ENCODE measurements at regions not wholly inside any gene's neighbourhood (a gene's known extent, or its start where the extent isn't known, plus 50 kb on each side); places are given as distances from the start of the nearest gene placed in this dataset.

GRCh38 chr1:115224636-115225035 lies 113.4 kb downstream of the NGF start (continued):
- no peak for TF ChIP-seq ZNF592 (IDR thresholded peaks at IDR 0.05)
- TF ChIP-seq ZZZ3 (IDR thresholded peaks at IDR 0.05; ENCODE audit: control insufficient read depth, insufficient read length, low read depth) = no peak
- TF ChIP-seq PKNOX1 (IDR thresholded peaks at IDR 0.05) = no peak
- no peak for TF ChIP-seq BHLHE40 (IDR thresholded peaks at IDR 0.05; ENCODE audit: borderline replicate concordance in 1 of 2, low read depth in 2 of 2, low read length in 1 of 2)
- no peak for TF ChIP-seq SREBF1 (IDR thresholded peaks at IDR 0.05; ENCODE audit: low read length)
- no peak for TF ChIP-seq SMARCA5 (IDR thresholded peaks at IDR 0.05)

- H3K4me1 ChIP-seq (ENCODE audit: control insufficient read depth, insufficient read depth, low read length) = no peaks in the 10 kb centered on the region
- ChIA-PET SMC1A (ENCODE audit: uncharacterized antibody, unreplicated experiment) (no interaction called here), POLR2A (no interaction called here), RAD21 (ENCODE audit: unreplicated experiment) (no interaction called here), CTCF (no interaction called here)
- FAIRE-seq = no peak
- no peak for TF ChIP-seq ZNF384 (IDR thresholded peaks at IDR 0.05; ENCODE audit: borderline replicate concordance, low read depth, low read length)
- no peak for TF ChIP-seq CEBPB (IDR thresholded peaks at IDR 0.05; ENCODE audit: borderline replicate concordance in 1 of 2, low read depth in 2 of 2, low read length in 2 of 2)
- no peak for TF ChIP-seq ZNF24 (IDR thresholded peaks at IDR 0.05)
- TF ChIP-seq RB1 (IDR thresholded peaks at IDR 0.05; ENCODE audit: borderline replicate concordance) = no peak
- TF ChIP-seq HCFC1 (IDR thresholded peaks at IDR 0.05; ENCODE audit: low read length) = no peak
- no peak for TF ChIP-seq ATF2 (IDR thresholded peaks at IDR 0.05; ENCODE audit: low read length)
- TF ChIP-seq CBFB (IDR thresholded peaks at IDR 0.05; ENCODE audit: low read depth) = no peak
- TF ChIP-seq RFX5 (IDR thresholded peaks at IDR 0.05; ENCODE audit: low read depth, low read length) = no peak
- no peak for TF ChIP-seq NR2F1 (conservative IDR thresholded peaks at IDR 0.05)
- no peak for TF ChIP-seq TAF1 (IDR thresholded peaks at IDR 0.05; ENCODE audit: borderline replicate concordance, low read depth, low read length)
- TF ChIP-seq SUPT20H (IDR thresholded peaks at IDR 0.05; ENCODE audit: borderline replicate concordance, control insufficient read depth, low read depth, low read length) = no peak
- TF ChIP-seq SRF (IDR thresholded peaks at IDR 0.05; ENCODE audit: low read depth in 2 of 2, low read length in 2 of 2) = no peak
- no peak overlapping the region for H3K27ac ChIP-seq (ENCODE audit: control insufficient read depth, insufficient read depth)
- H3K9me3 ChIP-seq (replicated peaks; ENCODE audit: control insufficient read depth, insufficient read depth, low read length) = no peaks in the 10 kb centered on the region
- H2AFZ ChIP-seq (ENCODE audit: control insufficient read depth, low read depth, low read length) = no peak overlapping the region
- H3K79me2 ChIP-seq (ENCODE audit: control insufficient read depth, insufficient read depth, low read length) = no peaks in the 10 kb centered on the region
- intact Hi-C loops (cut with micrococcal nuclease; ENCODE audit: unreplicated experiment) = no loop called here
- no peak for DNase-seq (ENCODE audit: low read depth, low spot score)
- WGBS (ENCODE audit: insufficient coverage, insufficient replicate concordance, low lambda C conversion rate, missing lambda C conversion rate) = 22% methylated on average over 3 of the region's 3 CpGs
- ATAC-seq = no peak
- H4K20me1 ChIP-seq (ENCODE audit: control insufficient read depth, insufficient read depth) = no peaks in the 10 kb centered on the region
- H3K4me3 ChIP-seq = no peak overlapping the region
- no peak overlapping the region for H3K9ac ChIP-seq (ENCODE audit: control insufficient read depth, insufficient read depth, low read length)
- no peaks in the 10 kb centered on the region; a peak in 1 of 4 replicates for H3K27me3 ChIP-seq (replicated peaks in 1 of 2; ENCODE audit: control insufficient read depth in 2 of 2, insufficient read depth in 2 of 2, low read length in 1 of 2)
- H3K4me2 ChIP-seq (ENCODE audit: control insufficient read depth, insufficient read depth) = no peak overlapping the region
- in situ Hi-C loops (cut with MboI) = no loop called here
- H3K36me3 ChIP-seq (ENCODE audit: control insufficient read depth in 2 of 2, insufficient read depth in 2 of 2, low read length in 1 of 2) = no peaks in the 10 kb centered on the region
- no TSS peak for BruUV-seq (replicated peaks)
Observed at GRCh38 chr1:115222616-115223402, 115.2 kb downstream of the NGF start.

All from GM12878 (cell line).